GM23338 (cell line): ENCODE measurements at regions not wholly inside any gene's neighbourhood (a gene's known extent, or its start where the extent isn't known, plus 50 kb on each side); places are given as distances from the start of the nearest gene placed in this dataset.

ENCODE experiments used
- ATAC-seq: fragments of 200-7000 bp; cut with Tn5 transposase; 3 replicates; pipeline ENCODE4 v1.9.1; 2020
- DNase-seq: peaks from one replicate; pipeline ENCODE4 v3.0.0-alpha.2; 2015; ENCODE audit warnings: low spot score
- H2AFZ ChIP-seq: fragments of 200-600 bp; sonication (generic); 2 replicates; pipeline ENCODE4 v1.8.0; 2016; ENCODE audit warnings: antibody characterized with exemption, mild to moderate bottlenecking, moderate library complexity
- H3F3A ChIP-seq: fragments of 200-600 bp; sonication (generic); replicated peaks from 2 replicates; pipeline ENCODE4 v1.8.0; 2017; ENCODE audit warnings: antibody characterized with exemption, mixed run types, low read depth
- H3K27ac ChIP-seq: fragments of 200-600 bp; sonication (generic); 2 replicates; pipeline ENCODE4 v1.6.1; 2016; ENCODE audit warnings: low read depth
- H3K27me3 ChIP-seq: fragments of 200-600 bp; sonication (generic); 2 replicates; pipeline ENCODE4 v1.8.0; 2016; ENCODE audit warnings: mild to moderate bottlenecking, mixed run types, moderate library complexity; ENCODE audit not compliant: insufficient read depth
- H3K36me3 ChIP-seq: fragments of 200-600 bp; sonication (generic); 2 replicates; pipeline ENCODE4 v1.8.0; 2016; ENCODE audit warnings: mild to moderate bottlenecking; ENCODE audit not compliant: insufficient read depth
- H3K4me1 ChIP-seq: fragments of 200-600 bp; sonication (generic); 2 replicates; pipeline ENCODE4 v1.8.0; 2016; ENCODE audit warnings: mild to moderate bottlenecking, moderate library complexity; ENCODE audit not compliant: insufficient read depth
- H3K4me2 ChIP-seq: fragments of 200-600 bp; sonication (generic); 2 replicates; pipeline ENCODE4 v1.7.1; 2017; ENCODE audit warnings: mixed run types
- H3K4me3 ChIP-seq: fragments of 200-600 bp; sonication (generic); 2 replicates; pipeline ENCODE4 v1.6.1; 2016; ENCODE audit warnings: mixed run types
- H3K79me2 ChIP-seq: fragments of 200-600 bp; sonication (generic); replicated peaks from 2 replicates; pipeline ENCODE4 v1.8.0; 2017; ENCODE audit warnings: mild to moderate bottlenecking; ENCODE audit not compliant: insufficient read depth
- H3K9me2 ChIP-seq: fragments of 200-600 bp; sonication (generic); 2 replicates; pipeline ENCODE4 v1.8.0; 2017; ENCODE audit not compliant: insufficient read depth
- H4K20me1 ChIP-seq: fragments of 200-600 bp; sonication (generic); replicated peaks from 2 replicates; pipeline ENCODE4 v1.8.0; 2017; ENCODE audit warnings: mild to moderate bottlenecking; ENCODE audit not compliant: insufficient read depth
- H3K27ac Mint-ChIP-seq: 2 replicates; pipeline ENCODE4 v1.8.0; 2020; ENCODE audit warnings: inconsistent platforms, mild to moderate bottlenecking, moderate library complexity, mixed read lengths
- H3K27me3 Mint-ChIP-seq: 3 replicates; pipeline ENCODE4 v1.8.0; 2022; ENCODE audit warnings: low read depth, mild to moderate bottlenecking, moderate library complexity, mixed read lengths, inconsistent platforms; ENCODE audit not compliant: insufficient read depth, poor library complexity
- H3K36me3 Mint-ChIP-seq: 3 replicates; pipeline ENCODE4 v1.8.0; 2021; ENCODE audit warnings: low read depth, mild to moderate bottlenecking, inconsistent platforms, moderate library complexity, mixed read lengths
- H3K4me1 Mint-ChIP-seq: 3 replicates; pipeline ENCODE4 v1.8.0; 2020; ENCODE audit warnings: mild to moderate bottlenecking, inconsistent platforms, mixed read lengths
- H3K4me3 Mint-ChIP-seq: 3 replicates; pipeline ENCODE4 v1.8.0; 2021; ENCODE audit warnings: moderate library complexity, mild to moderate bottlenecking, inconsistent platforms, mixed read lengths
- H3K9me3 Mint-ChIP-seq: 3 replicates; pipeline ENCODE4 v1.8.0; 2020; ENCODE audit warnings: moderate library complexity, mild to moderate bottlenecking, inconsistent platforms, mixed read lengths
- CREB1 ChIP-seq: fragments of 250-450 bp; sonication (Bioruptor Pico); IDR thresholded peaks from 2 replicates; pipeline ENCODE4 v1.5.0; 2020; ENCODE audit warnings: low read depth, mild to moderate bottlenecking, moderate library complexity
- EZH2 ChIP-seq: fragments of 200-600 bp; sonication (generic); IDR thresholded peaks from one replicate; pipeline ENCODE4 v1.8.0; 2017; ENCODE audit warnings: antibody characterized with exemption, mild to moderate bottlenecking, low read depth; ENCODE audit not compliant: unreplicated experiment
- EZH2phosphoT487 ChIP-seq: fragments of 200-600 bp; sonication (generic); IDR thresholded peaks from one replicate; pipeline ENCODE4 v1.8.1; 2018; ENCODE audit warnings: antibody characterized with exemption; ENCODE audit not compliant: unreplicated experiment
- JUNB ChIP-seq: IDR thresholded peaks from one replicate; pipeline ENCODE4 v1.6.1; 2016; ENCODE audit warnings: antibody characterized with exemption; ENCODE audit not compliant: unreplicated experiment
- NANOG ChIP-seq: IDR thresholded peaks from 2 replicates; pipeline ENCODE4 v1.6.1; 2016; ENCODE audit warnings: antibody characterized with exemption, borderline replicate concordance
- POLR2AphosphoS5 ChIP-seq: IDR thresholded peaks from 2 replicates; pipeline ENCODE4 v1.6.1; 2016; ENCODE audit warnings: antibody characterized with exemption, low read depth
- STAT1 ChIP-seq: IDR thresholded peaks from one replicate; pipeline ENCODE4 v1.6.1; 2016; ENCODE audit warnings: antibody characterized with exemption; ENCODE audit not compliant: unreplicated experiment
- ZNF114 ChIP-seq: fragments of 250-450 bp; sonication (Bioruptor Pico); IDR thresholded peaks from 2 replicates; pipeline ENCODE4 v1.5.0; 2020; ENCODE audit warnings: mild to moderate bottlenecking, moderate library complexity
- ZNF331 ChIP-seq: fragments of 250-450 bp; sonication (Bioruptor Pico); IDR thresholded peaks from 2 replicates; pipeline ENCODE4 v1.5.0; 2020; ENCODE audit warnings: low read depth, mild to moderate bottlenecking, moderate library complexity
- TF ChIP-seq, protein P1 (sequence below), 2 experiments: fragments of 200-600 bp in 1 of 2; sonication (generic) in 1 of 2; conservative IDR thresholded peaks; 2 replicates each; pipeline versions ENCODE4 v1.5.1 to v1.6.1; 2016 to 2017; ENCODE audit warnings: antibody characterized with exemption in 2 of 2, low read depth in 2 of 2, mild to moderate bottlenecking in 2 of 2, moderate library complexity in 1 of 2
- TF ChIP-seq, protein P2 (sequence below): fragments of 250-450 bp; sonication (Bioruptor Pico); IDR thresholded peaks from 2 replicates; pipeline ENCODE4 v1.5.0; 2020; ENCODE audit warnings: mild to moderate bottlenecking, moderate library complexity
- TF ChIP-seq, protein P3 (sequence below): IDR thresholded peaks from one replicate; pipeline ENCODE4 v1.6.1; 2018; ENCODE audit warnings: antibody characterized with exemption; ENCODE audit not compliant: unreplicated experiment
- TF ChIP-seq, protein P4 (sequence below): IDR thresholded peaks from 2 replicates; pipeline ENCODE4 v1.6.1; 2016; ENCODE audit warnings: antibody characterized with exemption

DNA sequence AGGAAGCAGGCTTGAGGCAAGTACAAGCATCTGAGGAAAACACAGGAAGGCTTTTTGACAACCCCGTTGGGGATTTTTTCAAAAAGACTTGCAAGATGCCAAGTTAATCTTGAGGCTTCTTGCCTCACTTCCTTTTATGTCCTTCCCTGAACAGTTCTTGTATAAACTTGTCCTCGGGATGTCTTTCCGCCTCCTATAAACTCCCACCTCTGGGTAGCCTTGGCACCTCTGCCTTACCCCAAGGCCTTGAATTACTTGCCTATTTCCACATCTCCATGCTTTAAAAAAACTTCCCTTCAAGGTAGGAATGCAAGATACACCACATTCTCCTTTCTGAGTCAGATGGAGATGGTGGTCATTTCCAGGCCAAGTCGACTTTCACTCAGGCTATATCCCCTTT is 106.4 kb upstream of the RBBP8 start:
- no peak overlapping the region for H3K27ac ChIP-seq
- H3K4me2 ChIP-seq = no peak overlapping the region
- no peaks in the 10 kb centered on the region for H3K36me3 ChIP-seq
- TF ChIP-seq EZH2phosphoT487 (no peak), CREB1 (CRISPR knock-in tag) (no peak), NANOG (no peak), ZNF114 (CRISPR knock-in tag) (no peak), ZNF331 (CRISPR knock-in tag) (no peak), JUNB (no peak), STAT1 (no peak), EZH2 (no peak), POLR2AphosphoS5 (no peak)
- TF ChIP-seq, protein P1, sequence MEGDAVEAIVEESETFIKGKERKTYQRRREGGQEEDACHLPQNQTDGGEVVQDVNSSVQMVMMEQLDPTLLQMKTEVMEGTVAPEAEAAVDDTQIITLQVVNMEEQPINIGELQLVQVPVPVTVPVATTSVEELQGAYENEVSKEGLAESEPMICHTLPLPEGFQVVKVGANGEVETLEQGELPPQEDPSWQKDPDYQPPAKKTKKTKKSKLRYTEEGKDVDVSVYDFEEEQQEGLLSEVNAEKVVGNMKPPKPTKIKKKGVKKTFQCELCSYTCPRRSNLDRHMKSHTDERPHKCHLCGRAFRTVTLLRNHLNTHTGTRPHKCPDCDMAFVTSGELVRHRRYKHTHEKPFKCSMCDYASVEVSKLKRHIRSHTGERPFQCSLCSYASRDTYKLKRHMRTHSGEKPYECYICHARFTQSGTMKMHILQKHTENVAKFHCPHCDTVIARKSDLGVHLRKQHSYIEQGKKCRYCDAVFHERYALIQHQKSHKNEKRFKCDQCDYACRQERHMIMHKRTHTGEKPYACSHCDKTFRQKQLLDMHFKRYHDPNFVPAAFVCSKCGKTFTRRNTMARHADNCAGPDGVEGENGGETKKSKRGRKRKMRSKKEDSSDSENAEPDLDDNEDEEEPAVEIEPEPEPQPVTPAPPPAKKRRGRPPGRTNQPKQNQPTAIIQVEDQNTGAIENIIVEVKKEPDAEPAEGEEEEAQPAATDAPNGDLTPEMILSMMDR (conservative IDR thresholded peaks at IDR 0.05; ENCODE audit: low read depth in 2 of 2) = no peak
- TF ChIP-seq, protein P2, sequence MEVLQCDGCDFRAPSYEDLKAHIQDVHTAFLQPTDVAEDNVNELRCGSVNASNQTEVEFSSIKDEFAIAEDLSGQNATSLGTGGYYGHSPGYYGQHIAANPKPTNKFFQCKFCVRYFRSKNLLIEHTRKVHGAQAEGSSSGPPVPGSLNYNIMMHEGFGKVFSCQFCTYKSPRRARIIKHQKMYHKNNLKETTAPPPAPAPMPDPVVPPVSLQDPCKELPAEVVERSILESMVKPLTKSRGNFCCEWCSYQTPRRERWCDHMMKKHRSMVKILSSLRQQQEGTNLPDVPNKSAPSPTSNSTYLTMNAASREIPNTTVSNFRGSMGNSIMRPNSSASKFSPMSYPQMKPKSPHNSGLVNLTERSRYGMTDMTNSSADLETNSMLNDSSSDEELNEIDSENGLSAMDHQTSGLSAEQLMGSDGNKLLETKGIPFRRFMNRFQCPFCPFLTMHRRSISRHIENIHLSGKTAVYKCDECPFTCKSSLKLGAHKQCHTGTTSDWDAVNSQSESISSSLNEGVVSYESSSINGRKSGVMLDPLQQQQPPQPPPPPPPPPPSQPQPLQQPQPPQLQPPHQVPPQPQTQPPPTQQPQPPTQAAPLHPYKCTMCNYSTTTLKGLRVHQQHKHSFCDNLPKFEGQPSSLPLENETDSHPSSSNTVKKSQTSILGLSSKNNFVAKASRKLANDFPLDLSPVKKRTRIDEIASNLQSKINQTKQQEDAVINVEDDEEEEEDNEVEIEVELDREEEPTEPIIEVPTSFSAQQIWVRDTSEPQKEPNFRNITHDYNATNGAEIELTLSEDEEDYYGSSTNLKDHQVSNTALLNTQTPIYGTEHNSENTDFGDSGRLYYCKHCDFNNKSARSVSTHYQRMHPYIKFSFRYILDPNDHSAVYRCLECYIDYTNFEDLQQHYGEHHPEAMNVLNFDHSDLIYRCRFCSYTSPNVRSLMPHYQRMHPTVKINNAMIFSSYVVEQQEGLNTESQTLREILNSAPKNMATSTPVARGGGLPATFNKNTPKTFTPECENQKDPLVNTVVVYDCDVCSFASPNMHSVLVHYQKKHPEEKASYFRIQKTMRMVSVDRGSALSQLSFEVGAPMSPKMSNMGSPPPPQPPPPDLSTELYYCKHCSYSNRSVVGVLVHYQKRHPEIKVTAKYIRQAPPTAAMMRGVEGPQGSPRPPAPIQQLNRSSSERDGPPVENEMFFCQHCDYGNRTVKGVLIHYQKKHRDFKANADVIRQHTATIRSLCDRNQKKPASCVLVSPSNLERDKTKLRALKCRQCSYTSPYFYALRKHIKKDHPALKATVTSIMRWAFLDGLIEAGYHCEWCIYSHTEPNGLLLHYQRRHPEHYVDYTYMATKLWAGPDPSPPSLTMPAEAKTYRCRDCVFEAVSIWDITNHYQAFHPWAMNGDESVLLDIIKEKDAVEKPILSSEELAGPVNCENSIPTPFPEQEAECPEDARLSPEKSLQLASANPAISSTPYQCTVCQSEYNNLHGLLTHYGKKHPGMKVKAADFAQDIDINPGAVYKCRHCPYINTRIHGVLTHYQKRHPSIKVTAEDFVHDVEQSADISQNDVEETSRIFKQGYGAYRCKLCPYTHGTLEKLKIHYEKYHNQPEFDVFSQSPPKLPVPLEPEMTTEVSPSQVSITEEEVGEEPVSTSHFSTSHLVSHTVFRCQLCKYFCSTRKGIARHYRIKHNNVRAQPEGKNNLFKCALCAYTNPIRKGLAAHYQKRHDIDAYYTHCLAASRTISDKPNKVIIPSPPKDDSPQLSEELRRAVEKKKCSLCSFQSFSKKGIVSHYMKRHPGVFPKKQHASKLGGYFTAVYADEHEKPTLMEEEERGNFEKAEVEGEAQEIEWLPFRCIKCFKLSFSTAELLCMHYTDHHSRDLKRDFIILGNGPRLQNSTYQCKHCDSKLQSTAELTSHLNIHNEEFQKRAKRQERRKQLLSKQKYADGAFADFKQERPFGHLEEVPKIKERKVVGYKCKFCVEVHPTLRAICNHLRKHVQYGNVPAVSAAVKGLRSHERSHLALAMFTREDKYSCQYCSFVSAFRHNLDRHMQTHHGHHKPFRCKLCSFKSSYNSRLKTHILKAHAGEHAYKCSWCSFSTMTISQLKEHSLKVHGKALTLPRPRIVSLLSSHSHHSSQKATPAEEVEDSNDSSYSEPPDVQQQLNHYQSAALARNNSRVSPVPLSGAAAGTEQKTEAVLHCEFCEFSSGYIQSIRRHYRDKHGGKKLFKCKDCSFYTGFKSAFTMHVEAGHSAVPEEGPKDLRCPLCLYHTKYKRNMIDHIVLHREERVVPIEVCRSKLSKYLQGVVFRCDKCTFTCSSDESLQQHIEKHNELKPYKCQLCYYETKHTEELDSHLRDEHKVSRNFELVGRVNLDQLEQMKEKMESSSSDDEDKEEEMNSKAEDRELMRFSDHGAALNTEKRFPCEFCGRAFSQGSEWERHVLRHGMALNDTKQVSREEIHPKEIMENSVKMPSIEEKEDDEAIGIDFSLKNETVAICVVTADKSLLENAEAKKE (CRISPR knock-in tag) = no peak
- TF ChIP-seq, protein P3, sequence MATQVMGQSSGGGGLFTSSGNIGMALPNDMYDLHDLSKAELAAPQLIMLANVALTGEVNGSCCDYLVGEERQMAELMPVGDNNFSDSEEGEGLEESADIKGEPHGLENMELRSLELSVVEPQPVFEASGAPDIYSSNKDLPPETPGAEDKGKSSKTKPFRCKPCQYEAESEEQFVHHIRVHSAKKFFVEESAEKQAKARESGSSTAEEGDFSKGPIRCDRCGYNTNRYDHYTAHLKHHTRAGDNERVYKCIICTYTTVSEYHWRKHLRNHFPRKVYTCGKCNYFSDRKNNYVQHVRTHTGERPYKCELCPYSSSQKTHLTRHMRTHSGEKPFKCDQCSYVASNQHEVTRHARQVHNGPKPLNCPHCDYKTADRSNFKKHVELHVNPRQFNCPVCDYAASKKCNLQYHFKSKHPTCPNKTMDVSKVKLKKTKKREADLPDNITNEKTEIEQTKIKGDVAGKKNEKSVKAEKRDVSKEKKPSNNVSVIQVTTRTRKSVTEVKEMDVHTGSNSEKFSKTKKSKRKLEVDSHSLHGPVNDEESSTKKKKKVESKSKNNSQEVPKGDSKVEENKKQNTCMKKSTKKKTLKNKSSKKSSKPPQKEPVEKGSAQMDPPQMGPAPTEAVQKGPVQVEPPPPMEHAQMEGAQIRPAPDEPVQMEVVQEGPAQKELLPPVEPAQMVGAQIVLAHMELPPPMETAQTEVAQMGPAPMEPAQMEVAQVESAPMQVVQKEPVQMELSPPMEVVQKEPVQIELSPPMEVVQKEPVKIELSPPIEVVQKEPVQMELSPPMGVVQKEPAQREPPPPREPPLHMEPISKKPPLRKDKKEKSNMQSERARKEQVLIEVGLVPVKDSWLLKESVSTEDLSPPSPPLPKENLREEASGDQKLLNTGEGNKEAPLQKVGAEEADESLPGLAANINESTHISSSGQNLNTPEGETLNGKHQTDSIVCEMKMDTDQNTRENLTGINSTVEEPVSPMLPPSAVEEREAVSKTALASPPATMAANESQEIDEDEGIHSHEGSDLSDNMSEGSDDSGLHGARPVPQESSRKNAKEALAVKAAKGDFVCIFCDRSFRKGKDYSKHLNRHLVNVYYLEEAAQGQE = no peak
- TF ChIP-seq, protein P4, sequence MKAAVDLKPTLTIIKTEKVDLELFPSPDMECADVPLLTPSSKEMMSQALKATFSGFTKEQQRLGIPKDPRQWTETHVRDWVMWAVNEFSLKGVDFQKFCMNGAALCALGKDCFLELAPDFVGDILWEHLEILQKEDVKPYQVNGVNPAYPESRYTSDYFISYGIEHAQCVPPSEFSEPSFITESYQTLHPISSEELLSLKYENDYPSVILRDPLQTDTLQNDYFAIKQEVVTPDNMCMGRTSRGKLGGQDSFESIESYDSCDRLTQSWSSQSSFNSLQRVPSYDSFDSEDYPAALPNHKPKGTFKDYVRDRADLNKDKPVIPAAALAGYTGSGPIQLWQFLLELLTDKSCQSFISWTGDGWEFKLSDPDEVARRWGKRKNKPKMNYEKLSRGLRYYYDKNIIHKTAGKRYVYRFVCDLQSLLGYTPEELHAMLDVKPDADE = no peak
- no peak for DNase-seq
- H3K9me3 Mint-ChIP-seq = no peaks in the 10 kb centered on the region
- no peak overlapping the region for H3K4me3 ChIP-seq
- H2AFZ ChIP-seq = no peak overlapping the region
- H3K27me3 Mint-ChIP-seq = no peaks in the 10 kb centered on the region
- H3K36me3 Mint-ChIP-seq = no peaks in the 10 kb centered on the region
- peaks cover 11% of the 10 kb centered on the region for H3K4me1 ChIP-seq
- no peaks in the 10 kb centered on the region for H3K79me2 ChIP-seq
- no peaks in the 10 kb centered on the region for H4K20me1 ChIP-seq
- peaks cover 9% of the 10 kb centered on the region; the same call in 2 of the 3 replicates for H3K4me1 Mint-ChIP-seq
- H3F3A ChIP-seq = no peaks in the 10 kb centered on the region
- no peak overlapping the region for H3K27ac Mint-ChIP-seq
- ATAC-seq = no peak
- no peak overlapping the region for H3K4me3 Mint-ChIP-seq
- no peaks in the 10 kb centered on the region for H3K27me3 ChIP-seq
- H3K9me2 ChIP-seq = no peaks in the 10 kb centered on the region
